Sigmoid colon (tissue), 6 donors: ENCODE measurements at regions not wholly inside any gene's neighbourhood (a gene's known extent, or its start where the extent isn't known, plus 50 kb on each side); places are given as distances from the start of the nearest gene placed in this dataset.

Source experiments
- DNase-seq: peaks from one replicate; pipeline ENCODE4 v3.0.0-alpha.2; 2019
- H3K27ac ChIP-seq, 4 donors: fragments of 200-600 bp; sonication (generic); one replicate each; pipeline ENCODE4 v1.5.1; 2016 to 2019; ENCODE audit warnings: mild to moderate bottlenecking in 1 of 4
- H3K27me3 ChIP-seq, 3 donors: fragments of 200-600 bp; sonication (generic); one replicate each; pipeline ENCODE4 v1.5.1; 2019; ENCODE audit warnings: mild to moderate bottlenecking in 1 of 3
- H3K36me3 ChIP-seq, 4 donors: fragments of 200-600 bp; sonication (generic); one replicate each; pipeline ENCODE4 v1.5.1; 2016 to 2019
- H3K4me1 ChIP-seq, 4 donors: fragments of 200-600 bp; sonication (generic); one replicate each; pipeline ENCODE4 v1.5.1; 2017 to 2019
- H3K4me3 ChIP-seq, 4 donors: fragments of 200-600 bp; sonication (generic); one replicate each; pipeline ENCODE4 v1.5.1; 2017 to 2019; ENCODE audit warnings: mild to moderate bottlenecking in 2 of 4, moderate library complexity in 1 of 4
- H3K9me3 ChIP-seq, 4 donors: fragments of 200-600 bp in 3 of 4; sonication (generic) in 3 of 4; one replicate each; pipeline versions ENCODE4 v1.5.1 to v1.6.1; 2013 to 2019
- CTCF ChIP-seq, 4 experiments: fragments of 450-650 bp in 3 of 4; fragments of 200-600 bp in 1 of 4; IDR thresholded peaks; one replicate each; pipeline ENCODE4 v1.5.1; 2016 to 2019; ENCODE audit warnings: antibody characterized with exemption in 4 of 4, mild to moderate bottlenecking in 3 of 4, moderate library complexity in 2 of 4
- EP300 ChIP-seq, 4 donors: sonication (generic); formaldehyde crosslinking; IDR thresholded peaks; one replicate each; pipeline ENCODE4 v1.6.1; 2017; ENCODE audit warnings: antibody characterized with exemption in 4 of 4
- POLR2A ChIP-seq, 2 donors: fragments of 450-650 bp; IDR thresholded peaks; one replicate each; pipeline ENCODE4 v1.6.1; 2016; ENCODE audit warnings: antibody characterized with exemption in 2 of 2, mild to moderate bottlenecking in 2 of 2, moderate library complexity in 2 of 2
- POLR2AphosphoS5 ChIP-seq, 4 donors: sonication (generic); formaldehyde crosslinking; IDR thresholded peaks; one replicate each; pipeline ENCODE4 v1.6.1; 2017; ENCODE audit warnings: antibody characterized with exemption in 4 of 4
- WGBS, 2 donors: extraction: QIAGEN DNeasy Blood & Tissue Kit; methylation state at CpG; one replicate each; pipeline ENCODE4 v1.1.7; 2013; 5-methylcytosine and 5-hydroxymethylcytosine counted together
- intact Hi-C: fragments of 100-400 bp; cut with DNase I; formaldehyde crosslinking; loops from one replicate; pipeline ENCODE4 v1.15.1; 2023
- donor health status: healthy with polysubstance abuse.
- donor health status: healthy.

GRCh38 chr5:117877731-117878130 lies 1110.6 kb downstream of the DTWD2 start:
- H3K4me1 ChIP-seq, result no peaks in the 10 kb centered on the region

GRCh38 chr5:117872798-117873368 lies 1115.5 kb downstream of the DTWD2 start:
- no peak overlapping the region for H3K27ac ChIP-seq
- 78 to 81% methylated on average over 4 of the region's 4 CpGs for WGBS, 2 donors
- intact Hi-C loops, result no loop called here
- no peaks in the 10 kb centered on the region for H3K9me3 ChIP-seq
- no peaks in the 10 kb centered on the region for H3K4me1 ChIP-seq
- no peaks in the 10 kb centered on the region for H3K36me3 ChIP-seq
- no peak for DNase-seq
- TF ChIP-seq POLR2AphosphoS5 (IDR thresholded peaks at IDR 0.05) (no peak), POLR2A (IDR thresholded peaks at IDR 0.05) (no peak), EP300 (IDR thresholded peaks at IDR 0.05) (no peak), CTCF (IDR thresholded peaks at IDR 0.05) (no peak)
- no peaks in the 10 kb centered on the region for H3K27me3 ChIP-seq
- no peak overlapping the region for H3K4me3 ChIP-seq

More at GRCh38 chr5:117877731-117878130, 1110.6 kb downstream of the DTWD2 start:
- no peak overlapping the region for H3K27ac ChIP-seq
- no peaks in the 10 kb centered on the region for H3K36me3 ChIP-seq
- no peaks in the 10 kb centered on the region for H3K27me3 ChIP-seq
- intact Hi-C loops, result no loop called here
- WGBS, 2 donors, result 83 to 88% methylated on average over 2 of the region's 2 CpGs
- no peak for DNase-seq
- no peak for TF ChIP-seq POLR2AphosphoS5 (IDR thresholded peaks at IDR 0.05)
- TF ChIP-seq CTCF (IDR thresholded peaks at IDR 0.05), result no peak
- no peak for TF ChIP-seq POLR2A (IDR thresholded peaks at IDR 0.05)
- TF ChIP-seq EP300 (IDR thresholded peaks at IDR 0.05), result no peak
- no peaks in the 10 kb centered on the region for H3K9me3 ChIP-seq
- no peak overlapping the region for H3K4me3 ChIP-seq

GRCh38 chr5:117869596-117869995 lies 1118.8 kb downstream of the DTWD2 start:
- Histone ChIP-seq H3K27ac (no peak overlapping the region), H3K36me3 (no peaks in the 10 kb centered on the region), H3K27me3 (no peaks in the 10 kb centered on the region), H3K4me1 (no peaks in the 10 kb centered on the region), H3K9me3 (no peaks in the 10 kb centered on the region), H3K4me3 (no peak overlapping the region)
- no peak for DNase-seq
- intact Hi-C loops, result no loop called here
- TF ChIP-seq POLR2AphosphoS5 (IDR thresholded peaks at IDR 0.05) (no peak), EP300 (IDR thresholded peaks at IDR 0.05) (no peak), CTCF (IDR thresholded peaks at IDR 0.05) (no peak), POLR2A (IDR thresholded peaks at IDR 0.05) (no peak)
- 76 to 83% methylated on average over 1 of the region's 1 CpG for WGBS, 2 donors

GRCh38 chr5:117863586-117864296 lies 1124.6 kb downstream of the DTWD2 start:
- TF ChIP-seq POLR2AphosphoS5 (IDR thresholded peaks at IDR 0.05) (no peak), EP300 (IDR thresholded peaks at IDR 0.05) (no peak), POLR2A (IDR thresholded peaks at IDR 0.05) (no peak), CTCF (IDR thresholded peaks at IDR 0.05) (no peak)
- intact Hi-C loops, result no loop called here
- Histone ChIP-seq H3K4me1 (no peaks in the 10 kb centered on the region), H3K36me3 (no peaks in the 10 kb centered on the region), H3K4me3 (no peak overlapping the region), H3K27ac (no peak overlapping the region), H3K27me3 (no peaks in the 10 kb centered on the region), H3K9me3 (no peaks in the 10 kb centered on the region)
- DNase-seq, result no peak
- WGBS, 2 donors, result 86 to 88% methylated on average over 2 of the region's 2 CpGs
